Neuronal stem cell (in vitro differentiated cells): ENCODE measurements at regions not wholly inside any gene's neighbourhood (a gene's known extent, or its start where the extent isn't known, plus 50 kb on each side); places are given as distances from the start of the nearest gene placed in this dataset.
A peak's percentile ranks its signal among the peaks of the same experiment; 100 is the strongest.

Experiments
- DNase-seq: peaks from one replicate; pipeline ENCODE4 v3.0.0-alpha.2; 2013; ENCODE audit warnings: low spot score
- H2AFZ ChIP-seq: one replicate; pipeline ENCODE4 v1.6.1; 2013; ENCODE audit warnings: mild to moderate bottlenecking, low read length, inconsistent platforms
- H2AK5ac ChIP-seq: 2 replicates; pipeline ENCODE4 v1.6.1; 2013; ENCODE audit warnings: low read depth, mild to moderate bottlenecking, inconsistent platforms, low read length, moderate library complexity, mixed read lengths
- H2BK120ac ChIP-seq: 2 replicates; pipeline ENCODE4 v1.6.1; 2013; ENCODE audit warnings: low read depth, mild to moderate bottlenecking, inconsistent platforms, low read length, moderate library complexity, mixed read lengths
- H2BK12ac ChIP-seq: one replicate; pipeline ENCODE4 v1.6.1; 2013; ENCODE audit warnings: low read length, inconsistent platforms
- H2BK15ac ChIP-seq: 2 replicates; pipeline ENCODE4 v1.6.1; 2013; ENCODE audit warnings: mild to moderate bottlenecking, low read length, inconsistent platforms, mixed read lengths
- H2BK5ac ChIP-seq: one replicate; pipeline ENCODE4 v1.6.1; 2013; ENCODE audit warnings: inconsistent platforms, mild to moderate bottlenecking, low read length, moderate library complexity
- H3K14ac ChIP-seq: one replicate; pipeline ENCODE4 v1.6.1; 2013; ENCODE audit warnings: low read length, inconsistent platforms
- H3K18ac ChIP-seq: 2 replicates; pipeline ENCODE4 v1.6.1; 2013; ENCODE audit warnings: low read length, inconsistent platforms
- H3K23ac ChIP-seq: 2 replicates; pipeline ENCODE4 v1.6.1; 2013; ENCODE audit warnings: low read depth, mild to moderate bottlenecking, mixed read lengths, low read length, inconsistent platforms; ENCODE audit not compliant: poor library complexity
- H3K27ac ChIP-seq: replicated peaks from 3 replicates; pipeline ENCODE4 v1.5.1; 2013; ENCODE audit warnings: low read length, inconsistent platforms
- H3K27me3 ChIP-seq, 3 experiments: 2 replicates each; pipeline ENCODE4 v1.6.1; 2013; ENCODE audit warnings: low read length in 3 of 3, mild to moderate bottlenecking in 2 of 3, inconsistent platforms in 1 of 3, low read depth in 1 of 3, mixed read lengths in 1 of 3, moderate library complexity in 1 of 3; ENCODE audit not compliant: control insufficient read depth in 3 of 3, insufficient read depth in 3 of 3
- H3K36me3 ChIP-seq, 2 donors: replicated peaks in 1 of 2; 2 replicates each; pipeline ENCODE4 v1.6.1; 2013; ENCODE audit warnings: low read length in 2 of 2; ENCODE audit not compliant: control insufficient read depth in 2 of 2, insufficient read depth in 2 of 2
- H3K4ac ChIP-seq: 2 replicates; pipeline ENCODE4 v1.6.1; 2013; ENCODE audit warnings: inconsistent platforms, mild to moderate bottlenecking, low read length, moderate library complexity
- H3K4me1 ChIP-seq, 2 donors: 1 replicate in 1 of 2; 2 replicates in 1 of 2; pipeline ENCODE4 v1.6.1; 2013; ENCODE audit warnings: low read length in 2 of 2, low read depth in 1 of 2; ENCODE audit not compliant: control insufficient read depth in 2 of 2, insufficient read depth in 1 of 2
- H3K4me2 ChIP-seq: one replicate; pipeline ENCODE4 v1.6.1; 2013; ENCODE audit warnings: mild to moderate bottlenecking, low read length, inconsistent platforms; ENCODE audit not compliant: insufficient read depth, poor library complexity, severe bottlenecking
- H3K4me3 ChIP-seq, 2 donors: 2 replicates each; pipeline ENCODE4 v1.5.1; 2013; ENCODE audit warnings: low read length in 2 of 2, mild to moderate bottlenecking in 2 of 2, inconsistent platforms in 1 of 2, moderate library complexity in 1 of 2
- H3K79me1 ChIP-seq: one replicate; pipeline ENCODE4 v1.6.1; 2013; ENCODE audit warnings: low read depth, mild to moderate bottlenecking, inconsistent platforms, low read length, moderate library complexity
- H3K9ac ChIP-seq: one replicate; pipeline ENCODE4 v1.6.1; 2013; ENCODE audit warnings: mild to moderate bottlenecking, low read depth, low read length, inconsistent platforms; ENCODE audit not compliant: poor library complexity
- H3K9me3 ChIP-seq, 2 donors: replicated peaks in 1 of 2; 2 replicates each; pipeline versions ENCODE3 to v1.6.1; 2013; ENCODE audit warnings: low read length in 2 of 2, mild to moderate bottlenecking in 2 of 2, inconsistent platforms in 1 of 2, low read depth in 1 of 2, mixed read lengths in 1 of 2, moderate library complexity in 1 of 2; ENCODE audit not compliant: control insufficient read depth in 2 of 2, insufficient read depth in 1 of 2
- H4K8ac ChIP-seq: one replicate; pipeline ENCODE4 v1.6.1; 2013; ENCODE audit warnings: low read depth, mild to moderate bottlenecking, inconsistent platforms, low read length, moderate library complexity
- H4K91ac ChIP-seq: one replicate; pipeline ENCODE4 v1.6.1; 2013; ENCODE audit warnings: low read length, low read depth, mild to moderate bottlenecking, inconsistent platforms; ENCODE audit not compliant: poor library complexity
- WGBS, 2 donors: extraction: QIAGEN DNeasy Blood & Tissue Kit; methylation state at CpG; one replicate each; pipeline ENCODE4 v1.1.7; 2013; ENCODE audit warnings: missing lambda C conversion rate in 2 of 2, mixed read lengths in 1 of 2; ENCODE audit not compliant: insufficient read length in 2 of 2, insufficient replicate concordance in 1 of 2; ENCODE audit errors: extremely low coverage in 2 of 2; 5-methylcytosine and 5-hydroxymethylcytosine counted together

DNA sequence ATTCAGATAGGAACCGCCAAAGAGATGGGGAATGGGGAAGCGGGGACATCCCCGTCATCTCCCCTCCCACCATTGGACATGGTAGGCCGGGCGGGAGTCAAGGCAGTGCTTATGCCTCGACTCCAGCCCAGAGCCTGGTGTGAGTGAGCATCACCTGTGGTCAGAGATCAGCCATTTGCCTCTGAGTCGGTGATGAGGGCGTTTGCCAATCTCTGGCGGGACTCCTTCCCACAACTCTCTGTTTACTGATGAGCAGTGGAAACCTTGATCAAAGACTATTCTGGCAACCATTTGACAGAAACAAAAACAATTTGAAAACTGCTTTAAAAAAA, 63.9 kb upstream of the HES1 start:
- Histone ChIP-seq H3K36me3 (no peaks in the 10 kb centered on the region), H4K91ac (no peak overlapping the region), H3K14ac (no peak overlapping the region), H2BK120ac (no peak overlapping the region), H3K4ac (no peak overlapping the region), H3K18ac (no peak overlapping the region), H4K8ac (no peak overlapping the region), H2AK5ac (peak overlapping the region; percentile 70), H3K4me2 (no peak overlapping the region), H3K27me3 (peaks cover 0 to 13% (median 0%) of the 10 kb centered on the region in 3 experiments), H3K79me1 (no peaks in the 10 kb centered on the region), H2BK5ac (no peak overlapping the region), H3K4me1 (peaks cover 18 to 20% of the 10 kb centered on the region in 2 donors), H3K27ac (no peak overlapping the region), H3K4me3 (no peak overlapping the region), H2BK12ac (no peak overlapping the region), H2AFZ (no peak overlapping the region), H3K23ac (no peak overlapping the region), H3K9ac (no peak overlapping the region), H3K9me3 (peaks cover 7 to 29% of the 10 kb centered on the region in 2 donors), H2BK15ac (no peak overlapping the region)
- DNase-seq: no peak
- WGBS, 2 donors: no CpG with 5 or more reads among the region's 9 CpGs

DNA sequence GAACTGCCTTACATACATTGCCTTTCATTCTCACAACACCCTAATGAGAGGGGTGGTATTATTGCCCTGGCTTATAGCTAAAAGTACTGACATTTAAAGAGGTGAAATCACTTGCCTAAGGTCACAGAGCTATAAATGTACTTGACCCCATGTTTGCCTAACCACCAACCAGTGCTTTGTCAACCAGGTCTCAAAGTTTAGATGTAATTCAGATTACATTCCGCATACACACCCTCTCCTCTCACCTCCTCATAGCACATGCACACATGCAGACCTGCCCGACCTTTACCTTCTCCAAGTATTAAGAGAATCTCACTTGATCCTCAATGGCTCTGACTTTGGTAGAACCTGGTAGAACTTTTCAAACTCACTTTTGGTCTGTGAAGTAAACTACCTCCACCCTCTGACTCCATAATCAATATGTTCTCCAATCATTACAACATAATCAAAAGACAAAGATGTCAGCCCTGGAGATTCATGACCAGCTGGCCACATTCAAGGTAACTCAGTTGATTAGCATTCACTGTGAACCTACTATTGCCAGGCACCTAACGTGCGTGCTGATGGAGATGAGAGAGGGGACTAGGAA, 63.2 kb upstream of the HES1 start:
- H3K18ac ChIP-seq: no peak overlapping the region
- no peak overlapping the region for H3K23ac ChIP-seq
- H3K4ac ChIP-seq: no peak overlapping the region
- H3K9ac ChIP-seq: no peak overlapping the region
- no peak overlapping the region for H3K14ac ChIP-seq
- no peak overlapping the region for H2BK5ac ChIP-seq
- no peaks in the 10 kb centered on the region for H3K79me1 ChIP-seq
- H3K27ac ChIP-seq: no peak overlapping the region
- peaks cover 0 to 13% (median 0%) of the 10 kb centered on the region in 3 experiments for H3K27me3 ChIP-seq
- no peak overlapping the region for H2AFZ ChIP-seq
- no peak overlapping the region for H4K91ac ChIP-seq
- no peak overlapping the region for H3K4me2 ChIP-seq
- DNase-seq: no peak
- no peaks in the 10 kb centered on the region for H3K36me3 ChIP-seq
- WGBS, 2 donors: no CpG with 5 or more reads among the region's 4 CpGs
- no peak overlapping the region for H3K4me3 ChIP-seq
- no peak overlapping the region for H4K8ac ChIP-seq
- no peak overlapping the region for H2AK5ac ChIP-seq
- peaks cover 7 to 22% of the 10 kb centered on the region in 2 donors for H3K9me3 ChIP-seq
- no peak overlapping the region for H2BK12ac ChIP-seq
- no peak overlapping the region for H2BK120ac ChIP-seq
- H2BK15ac ChIP-seq: no peak overlapping the region
- H3K4me1 ChIP-seq: peaks cover 18 to 20% of the 10 kb centered on the region in 2 donors

DNA sequence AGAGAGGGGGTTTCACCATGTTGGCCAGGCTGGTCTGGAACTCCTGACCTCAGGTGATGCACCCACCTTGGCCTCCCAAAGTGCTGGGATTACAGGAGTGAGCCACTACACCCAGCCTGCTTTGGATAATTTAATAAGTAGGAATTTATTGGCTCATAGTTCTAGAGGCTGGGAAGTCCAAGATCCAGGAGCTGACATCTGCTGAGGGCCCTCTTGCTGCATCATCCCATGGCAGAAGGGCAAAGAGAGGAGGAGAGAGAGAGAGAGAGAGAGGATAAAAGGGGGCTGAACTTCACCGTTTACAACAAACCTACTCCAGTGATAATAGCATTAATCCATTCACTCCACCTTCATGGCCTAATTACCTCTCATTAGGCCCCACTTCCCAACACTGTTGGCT, 62.0 kb upstream of the HES1 start:
- no peak overlapping the region for H2AFZ ChIP-seq
- WGBS, 2 donors: no CpG with 5 or more reads among the region's 1 CpG
- no peak overlapping the region for H4K91ac ChIP-seq

DNA sequence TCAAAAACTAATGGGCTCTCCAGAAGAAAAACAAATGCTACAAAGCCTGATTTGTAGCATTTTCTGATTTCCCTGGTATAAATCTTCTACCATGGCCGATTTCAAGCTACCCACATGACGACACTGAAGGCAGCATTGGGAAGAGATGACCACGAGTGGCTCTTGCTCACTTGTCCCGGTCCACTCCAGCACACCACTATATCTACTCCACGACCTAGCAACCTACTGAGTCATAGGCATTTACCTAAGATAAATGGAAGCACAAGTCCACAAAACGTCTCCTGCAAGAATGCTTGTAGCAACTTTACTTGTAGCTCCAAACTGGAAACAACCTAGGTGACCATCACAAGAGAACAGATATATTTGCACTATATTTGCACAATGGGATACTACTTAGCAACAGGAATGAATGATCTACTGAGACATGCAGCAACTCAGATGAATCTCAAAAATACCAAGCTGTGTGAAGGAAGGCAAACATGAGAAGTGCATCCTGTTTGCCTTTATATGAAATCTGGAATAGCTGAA, 60.8 kb upstream of the HES1 start:
- Histone ChIP-seq H3K27me3 (peaks cover 0 to 11% (median 0%) of the 10 kb centered on the region in 3 experiments), H2BK12ac (peak overlapping the region; percentile 12), H3K4me1 (peaks cover 18 to 33% of the 10 kb centered on the region in 2 donors), H2AK5ac (no peak overlapping the region), H2AFZ (no peak overlapping the region), H3K18ac (no peak overlapping the region), H4K8ac (no peak overlapping the region), H3K4ac (no peak overlapping the region), H2BK15ac (no peak overlapping the region), H3K27ac (no peak overlapping the region), H3K36me3 (no peaks in the 10 kb centered on the region), H3K9me3 (peaks cover 1 to 6% of the 10 kb centered on the region in 2 donors), H3K14ac (no peak overlapping the region), H3K23ac (no peak overlapping the region), H2BK120ac (no peak overlapping the region), H3K9ac (no peak overlapping the region), H4K91ac (no peak overlapping the region), H3K4me2 (no peak overlapping the region), H2BK5ac (no peak overlapping the region), H3K4me3 (no peak overlapping the region), H3K79me1 (no peaks in the 10 kb centered on the region)
- no peak for DNase-seq
- WGBS, 2 donors: no CpG with 5 or more reads among the region's 6 CpGs

More for the DNA sequence above, 62.0 kb upstream of the HES1 start:
- H3K9me3 ChIP-seq: peaks cover 7 to 17% of the 10 kb centered on the region in 2 donors
- no peak overlapping the region for H2AK5ac ChIP-seq
- no peak overlapping the region for H3K4me2 ChIP-seq
- no peak overlapping the region for H4K8ac ChIP-seq
- peaks cover 18 to 28% of the 10 kb centered on the region in 2 donors for H3K4me1 ChIP-seq
- peaks cover 0 to 13% (median 0%) of the 10 kb centered on the region in 3 experiments for H3K27me3 ChIP-seq
- H3K4ac ChIP-seq: no peak overlapping the region
- no peak overlapping the region for H2BK120ac ChIP-seq
- H2BK12ac ChIP-seq: no peak overlapping the region
- H3K14ac ChIP-seq: no peak overlapping the region
- no peak overlapping the region for H3K23ac ChIP-seq
- H3K18ac ChIP-seq: no peak overlapping the region
- H3K79me1 ChIP-seq: no peaks in the 10 kb centered on the region
- no peak for DNase-seq
- no peak overlapping the region for H3K27ac ChIP-seq
- H3K9ac ChIP-seq: no peak overlapping the region
- H2BK15ac ChIP-seq: no peak overlapping the region
- no peak overlapping the region for H3K4me3 ChIP-seq
- no peaks in the 10 kb centered on the region for H3K36me3 ChIP-seq
- no peak overlapping the region for H2BK5ac ChIP-seq
